ENCODE measurements at regions not wholly inside any gene's neighbourhood (a gene's known extent, or its start where the extent isn't known, plus 50 kb on each side); places are given as distances from the start of the nearest gene placed in this dataset.

- H2BK15ac ChIP-seq (ENCODE audit: low read depth, low read length), result no peak overlapping the region
- no peak overlapping the region for H3K56ac ChIP-seq (ENCODE audit: extremely low read depth, insufficient read depth, low read length)
- DNase-seq (no peak), ATAC-seq (ENCODE audit: low read depth) (no peak)
- no peak overlapping the region for H3K23ac ChIP-seq (ENCODE audit: low read depth, low read length)
- ChIA-PET CTCF (interaction anchor here (2.0 kb wide), 1 partner anchor 1294 kb away, joined by 6 read pairs; no protein-coding TSS in a partner anchor), POLR2A (ENCODE audit: unreplicated experiment) (no interaction called here)
- no peaks in the 10 kb centered on the region for H3K4me1 ChIP-seq (ENCODE audit: control insufficient read depth, insufficient read depth, low read length)
- no peak overlapping the region for H2BK5ac ChIP-seq (ENCODE audit: low read depth, low read length, poor library complexity, severe bottlenecking)
- no TSS peak for BruUV-seq (replicated peaks)
- dilution Hi-C loops (cut with HindIII; ENCODE audit: low sequenced_read_pairs, unreplicated experiment), result no loop called here
- TF ChIP-seq FOS (IDR thresholded peaks at IDR 0.05; ENCODE audit: low read depth, low read length), result no peak
- no peak for TF ChIP-seq NFE2L2 (IDR thresholded peaks at IDR 0.05; ENCODE audit: low read depth, low read length)
- TF ChIP-seq CTCF (conservative IDR thresholded peaks at IDR 0.05; ENCODE audit: low read depth, low read length), result no peak
- TF ChIP-seq CEBPB (IDR thresholded peaks at IDR 0.05; ENCODE audit: low read depth, low read length), result no peak
- no peak for TF ChIP-seq RCOR1 (IDR thresholded peaks at IDR 0.05; ENCODE audit: insufficient replicate concordance, low read length)
- no peak for TF ChIP-seq MAFK (IDR thresholded peaks at IDR 0.05; ENCODE audit: low read depth, low read length)
- no peak for TF ChIP-seq CHD1 (IDR thresholded peaks at IDR 0.05; ENCODE audit: low read depth, low read length)
- TF ChIP-seq RFX5 (IDR thresholded peaks at IDR 0.05; ENCODE audit: low read depth, low read length), result no peak
- no peak for TF ChIP-seq SMC3 (IDR thresholded peaks at IDR 0.05; ENCODE audit: low read depth, low read length)
- no peak for TF ChIP-seq BHLHE40 (IDR thresholded peaks at IDR 0.05; ENCODE audit: low read depth, low read length)
- TF ChIP-seq RAD21 (IDR thresholded peaks at IDR 0.05; ENCODE audit: low read length), result no peak
- TF ChIP-seq MXI1 (IDR thresholded peaks at IDR 0.05; ENCODE audit: borderline replicate concordance, low read depth, low read length), result no peak
- TF ChIP-seq USF2 (IDR thresholded peaks at IDR 0.05; ENCODE audit: low read depth, low read length), result no peak
- TF ChIP-seq POLR2A (IDR thresholded peaks at IDR 0.05; ENCODE audit: low read depth, low read length), result no peak
- no peak for TF ChIP-seq MAZ (IDR thresholded peaks at IDR 0.05; ENCODE audit: borderline replicate concordance, low read depth, low read length)
- no peak for TF ChIP-seq ELK1 (IDR thresholded peaks at IDR 0.05; ENCODE audit: borderline replicate concordance, low read depth, low read length)
- H4K20me1 ChIP-seq (ENCODE audit: insufficient read depth, low read length), result no peaks in the 10 kb centered on the region
- no peak overlapping the region for H3K14ac ChIP-seq (replicated peaks; ENCODE audit: low read depth, low read length)
- H3K4ac ChIP-seq (ENCODE audit: low read depth, low read length), result no peak overlapping the region
- in situ Hi-C loops (cut with MboI; ENCODE audit: low sequenced_read_pairs), result loop anchor here (5.0 to 25.0 kb wide), 2 partner anchors 1298 to 1623 kb away; no protein-coding TSS in a partner anchor
- no peak overlapping the region for H2AK9ac ChIP-seq (replicated peaks; ENCODE audit: low read depth, low read length, poor library complexity)
- no peak overlapping the region for H2AK5ac ChIP-seq (ENCODE audit: low read depth, low read length)
- H3K9me1 ChIP-seq (ENCODE audit: insufficient read depth, low read length), result no peaks in the 10 kb centered on the region
- intact Hi-C loops (cut with micrococcal nuclease), result loop anchor here (2.0 to 10.0 kb wide), 4 partner anchors 195 to 1025 kb away; no protein-coding TSS in a partner anchor
- no peak overlapping the region for H3K4me3 ChIP-seq (ENCODE audit: insufficient read depth, low read depth, low read length)
- H3K4me2 ChIP-seq (ENCODE audit: low read depth, low read length), result no peak overlapping the region
- no peak overlapping the region for H2BK120ac ChIP-seq (ENCODE audit: low read depth, low read length)
- no peak overlapping the region for H3K18ac ChIP-seq (ENCODE audit: low read depth, low read length)
- no peak overlapping the region for H2AFZ ChIP-seq (replicated peaks; ENCODE audit: low read length, poor library complexity)
- WGBS, 2 experiments (ENCODE audit: extremely low coverage in 2 of 2, insufficient read length in 1 of 2), result no CpG with 5 or more reads among the region's 2 CpGs
- peaks cover 12% of the 10 kb centered on the region for H3K27me3 ChIP-seq (ENCODE audit: control insufficient read depth, insufficient read depth, low read length)
- H3K9ac ChIP-seq (ENCODE audit: low read depth, low read length), result no peak overlapping the region
- no peaks in the 10 kb centered on the region for H3K36me3 ChIP-seq (ENCODE audit: control insufficient read depth, insufficient read depth, low read length)
- no peak overlapping the region for H3K27ac ChIP-seq (ENCODE audit: insufficient read depth, low read length)
- no peaks in the 10 kb centered on the region for H3K79me1 ChIP-seq (ENCODE audit: low read depth in 1 of 2, low read length in 2 of 2)
- no peak overlapping the region for H4K91ac ChIP-seq (ENCODE audit: insufficient read depth, low read depth, low read length)
- H2BK20ac ChIP-seq (ENCODE audit: low read depth, low read length), result no peak overlapping the region
- no peak overlapping the region for H4K5ac ChIP-seq (ENCODE audit: low read depth, low read length)
- no peak overlapping the region for H4K8ac ChIP-seq (ENCODE audit: low read depth in 2 of 2, low read length in 2 of 2)
- H3K9me3 ChIP-seq (ENCODE audit: control insufficient read depth, insufficient read depth, low read length), result no peaks in the 10 kb centered on the region
These were observed 96.0 kb downstream of the ACTL7B start for GRCh38 chr9:108759835-108760234.
